ENCODE measurements at regions not wholly inside any gene's neighbourhood (a gene's known extent, or its start where the extent isn't known, plus 50 kb on each side); places are given as distances from the start of the nearest gene placed in this dataset.
"Not testable (repeated sequence)": the region's sequence is repeated elsewhere in the genome, so short reads cannot be mapped to it uniquely, and the experiment has no call there.

- DNase-seq (ENCODE audit: low read depth) = not testable (repeated sequence)
Measured at GRCh38 chr2:91521944-91522343, 2830.5 kb downstream of the RPIA start.

DNA sequence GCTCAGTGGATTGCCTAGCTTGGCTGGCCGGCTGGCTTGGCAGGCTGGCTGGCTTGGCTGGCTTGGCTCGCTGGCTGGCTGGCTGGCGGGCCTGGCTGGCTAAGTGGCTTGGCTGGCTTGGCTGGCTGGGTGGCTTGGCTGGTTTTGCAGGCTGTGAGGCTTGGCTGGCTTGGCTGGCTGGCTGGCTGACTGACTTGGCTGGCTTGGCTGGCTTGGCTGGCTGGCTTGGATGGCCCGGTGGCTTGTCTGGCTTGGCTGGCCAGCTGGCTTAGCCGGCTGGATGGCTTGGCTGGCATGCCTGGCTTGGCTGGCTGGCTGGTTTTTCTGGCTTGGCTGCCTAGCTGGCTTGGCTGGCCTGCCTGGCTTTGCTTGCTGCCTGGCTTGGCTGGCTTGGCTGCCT is 2831.4 kb downstream of the RPIA start:
- not testable (repeated sequence) for DNase-seq (ENCODE audit: low read depth)

DNA sequence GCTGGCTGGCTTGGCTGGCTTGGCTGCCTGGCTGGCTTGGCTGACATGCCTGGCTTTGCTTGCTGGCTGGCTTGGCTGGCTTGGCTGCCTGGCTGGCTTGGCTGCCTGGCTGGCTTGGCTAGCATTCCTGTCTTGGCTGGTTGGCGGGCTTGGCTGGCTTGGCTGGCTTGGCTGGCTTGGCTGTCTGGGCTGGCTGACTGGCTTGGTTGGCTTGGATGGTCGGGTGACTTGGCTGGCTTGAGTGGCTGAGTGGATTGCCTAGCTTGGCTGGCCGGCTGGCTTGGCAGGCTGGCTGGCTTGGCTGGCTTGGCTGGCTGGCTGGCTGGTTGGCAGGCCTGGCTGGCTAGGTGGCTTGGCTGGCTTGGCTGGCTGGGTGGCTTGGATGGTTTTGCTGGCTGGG is 2832.3 kb downstream of the RPIA start:
- not testable (repeated sequence) for DNase-seq (ENCODE audit: low read depth)

- not testable (repeated sequence) for DNase-seq (ENCODE audit: low read depth)
Measured at GRCh38 chr2:91525587-91525986, 2834.1 kb downstream of the RPIA start.

GRCh38 chr2:91526083-91526482 is 2834.6 kb downstream of the RPIA start:
- not testable (repeated sequence) for DNase-seq (ENCODE audit: low read depth)

GRCh38 chr2:91527056-91527455 is 2835.6 kb downstream of the RPIA start:
- DNase-seq (ENCODE audit: low read depth) = not testable (repeated sequence)

DNA sequence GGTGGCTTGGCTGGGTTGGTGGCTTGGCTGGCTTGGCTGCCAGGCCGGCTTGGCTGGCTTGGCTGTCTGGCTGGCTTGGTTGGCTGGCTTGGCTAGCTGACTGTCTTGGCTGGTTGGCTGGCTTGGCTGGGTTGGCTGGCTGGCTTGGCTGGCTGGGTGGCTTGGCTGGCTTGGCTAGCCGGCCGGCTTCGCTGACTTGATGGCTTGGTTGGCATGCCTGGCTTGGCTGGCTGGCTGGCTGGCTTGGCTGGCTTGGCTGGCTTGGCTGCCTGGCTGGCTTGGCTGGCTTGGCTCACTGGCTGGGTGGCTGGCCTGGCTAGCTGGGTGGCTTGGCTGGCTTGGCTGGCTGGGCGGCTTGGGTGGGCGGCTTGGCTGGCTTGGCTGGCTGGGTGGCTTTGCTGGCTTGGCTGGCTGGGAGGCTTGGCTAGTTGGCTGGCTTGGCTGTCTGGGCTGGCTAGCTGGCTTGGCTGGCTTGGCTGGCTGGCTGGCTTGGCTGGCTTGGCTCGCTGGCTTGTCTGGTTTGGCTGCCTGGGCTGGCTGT is 2836.1 kb downstream of the RPIA start:
- DNase-seq (ENCODE audit: low read depth) = not testable (repeated sequence)

- not testable (repeated sequence) for DNase-seq (ENCODE audit: low read depth)
Measured at GRCh38 chr2:91528361-91528760, 2836.9 kb downstream of the RPIA start.

DNA sequence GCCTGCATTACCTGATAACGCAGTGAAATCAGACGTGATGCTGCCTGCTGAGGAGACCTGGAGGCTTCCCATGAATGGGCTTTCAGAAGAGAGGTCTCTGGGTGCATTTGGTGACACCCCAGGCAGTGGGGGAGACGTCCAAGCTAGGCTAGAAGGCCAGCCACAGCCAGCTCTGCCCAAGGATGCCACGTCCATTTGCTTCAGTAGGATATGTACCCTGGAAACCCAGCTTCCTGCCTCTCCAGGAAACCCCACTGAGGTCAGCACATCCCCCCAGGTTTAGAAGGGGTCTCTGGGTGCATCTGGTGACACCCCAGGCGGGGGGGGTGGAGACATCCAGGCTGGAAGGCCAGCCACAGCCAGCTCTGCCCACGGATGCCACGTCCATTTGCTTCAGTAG is 2844.6 kb downstream of the RPIA start:
- not testable (repeated sequence) for DNase-seq (ENCODE audit: low read depth)

- not testable (repeated sequence) for DNase-seq (ENCODE audit: low read depth)
Measured at GRCh38 chr2:91536549-91537263, 2845.2 kb downstream of the RPIA start.

GRCh38 chr2:91549316-91549715 is 2857.8 kb downstream of the RPIA start:
- not testable (repeated sequence) for DNase-seq (ENCODE audit: low read depth)

DNA sequence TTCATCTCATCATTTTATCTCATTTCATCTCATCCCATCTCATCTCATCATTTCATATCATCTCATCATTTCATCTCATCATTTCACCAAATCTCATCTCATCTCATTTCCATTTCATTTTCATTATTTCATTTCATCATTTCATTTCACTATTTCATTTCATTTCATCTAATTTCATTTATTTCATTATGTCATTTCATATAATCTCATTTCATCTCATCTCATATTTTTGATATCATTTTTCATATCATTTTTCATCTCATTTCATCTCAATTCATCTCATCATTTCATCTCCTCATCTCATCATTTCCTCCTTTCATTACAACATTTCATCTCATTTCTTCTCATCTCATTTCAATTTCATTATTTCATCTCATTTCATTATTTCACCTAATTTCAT is 2866.8 kb downstream of the RPIA start:
- DNase-seq (ENCODE audit: low read depth) = not testable (repeated sequence)

DNA sequence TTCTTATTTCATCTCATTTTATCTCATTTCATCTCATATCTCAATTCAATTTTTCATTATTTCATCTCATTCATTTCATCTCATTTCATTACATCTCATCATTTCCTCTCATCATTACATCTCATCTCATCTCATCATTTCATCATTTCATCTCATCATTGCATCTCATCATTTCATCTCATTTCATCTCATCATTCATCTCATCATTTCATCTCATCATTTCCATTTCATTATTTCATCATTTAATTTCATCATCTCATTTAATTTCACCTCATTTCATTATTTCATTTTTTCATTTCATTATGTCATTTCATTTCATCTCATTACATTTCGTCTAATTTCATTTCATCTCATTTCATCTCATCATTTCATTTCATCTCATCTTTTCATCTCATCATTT is 2867.8 kb downstream of the RPIA start:
- DNase-seq (ENCODE audit: low read depth) = not testable (repeated sequence)

- DNase-seq (ENCODE audit: low read depth) = not testable (repeated sequence)
Measured at GRCh38 chr2:91559886-91560614, 2868.6 kb downstream of the RPIA start.

- not testable (repeated sequence) for DNase-seq (ENCODE audit: low read depth)
Measured at GRCh38 chr2:91562184-91562583, 2870.7 kb downstream of the RPIA start.

DNA sequence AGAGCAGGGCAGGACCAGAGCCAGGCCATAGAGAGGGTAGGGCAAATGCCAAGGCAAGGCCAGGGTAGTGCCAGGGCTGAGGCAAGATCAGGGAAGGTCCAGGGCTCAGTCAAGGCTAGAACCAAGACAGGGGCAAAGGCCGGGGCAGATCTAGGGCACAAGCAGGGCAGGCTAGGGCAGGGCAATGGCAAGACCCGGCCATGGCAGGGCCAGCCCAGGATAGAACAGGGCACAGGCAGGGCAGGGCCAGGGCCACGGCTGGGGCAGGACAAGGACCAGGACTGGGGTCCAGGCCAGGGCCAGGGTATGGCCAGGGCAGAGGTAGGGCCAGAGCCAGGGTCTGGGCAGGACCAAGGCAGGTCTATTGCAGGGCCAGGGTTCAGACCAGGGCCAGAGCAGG is 2873.2 kb downstream of the RPIA start:
- not testable (repeated sequence) for DNase-seq (ENCODE audit: low read depth)

DNA sequence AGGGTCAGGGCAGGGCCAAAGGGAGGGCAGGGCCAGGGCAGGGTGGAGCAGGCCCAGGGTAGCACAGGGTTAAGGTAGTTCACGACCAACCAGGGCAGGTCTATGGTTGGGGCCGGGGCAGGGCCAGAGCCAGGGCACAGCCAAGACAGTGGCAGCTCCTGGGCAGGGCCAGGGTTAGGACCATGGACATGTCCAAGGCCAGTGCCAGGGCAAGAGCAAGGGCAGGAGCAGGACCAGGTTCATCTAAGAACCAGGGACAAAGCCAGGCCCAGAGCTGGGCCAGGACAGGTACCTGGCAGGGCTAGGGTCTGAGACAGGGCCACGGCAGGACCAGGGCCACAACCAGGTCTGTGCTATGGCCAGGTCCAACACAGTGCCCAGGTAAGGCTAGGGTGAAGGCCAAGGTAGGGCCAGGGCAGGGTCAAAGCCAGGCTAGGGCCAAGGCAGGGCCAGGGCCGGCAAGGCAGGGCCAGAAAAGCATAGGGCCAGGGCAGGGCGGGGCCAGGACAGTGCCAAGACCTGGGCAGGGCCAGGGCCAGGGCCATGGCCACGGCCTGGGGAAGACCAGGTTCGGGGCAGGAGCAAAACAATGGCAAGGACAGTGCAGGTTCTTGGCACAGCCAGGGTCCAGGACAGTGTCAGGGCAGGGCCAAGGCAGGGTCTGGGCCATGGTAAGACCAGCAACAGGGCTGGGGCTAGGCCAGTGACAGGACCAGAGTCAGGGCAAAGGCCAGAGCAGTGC is 2874.4 kb downstream of the RPIA start:
- DNase-seq (ENCODE audit: low read depth) = not testable (repeated sequence)

DNA sequence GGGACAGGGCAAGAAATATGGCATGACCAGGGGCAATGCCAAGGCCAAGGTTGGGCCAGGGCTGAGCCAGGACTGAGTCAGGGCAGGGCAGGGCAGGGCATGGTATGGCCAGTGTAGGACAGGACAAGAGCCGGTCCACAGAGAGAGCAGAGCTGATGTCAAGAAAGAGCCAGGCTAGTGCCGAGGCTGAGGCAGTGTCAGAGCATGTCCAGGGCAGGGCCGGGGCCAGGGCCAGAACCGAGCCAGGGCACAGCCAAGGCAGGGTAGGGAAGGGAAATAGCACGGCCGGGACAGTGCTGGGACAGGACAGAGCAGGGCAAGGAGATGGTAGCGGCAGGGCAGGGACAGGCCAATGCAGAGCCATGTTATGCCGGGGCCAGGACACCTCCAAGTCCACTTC is 2875.1 kb downstream of the RPIA start:
- DNase-seq (ENCODE audit: low read depth) = not testable (repeated sequence)

GRCh38 chr2:91567546-91568335 is 2876.3 kb downstream of the RPIA start:
- DNase-seq (ENCODE audit: low read depth) = not testable (repeated sequence)

DNA sequence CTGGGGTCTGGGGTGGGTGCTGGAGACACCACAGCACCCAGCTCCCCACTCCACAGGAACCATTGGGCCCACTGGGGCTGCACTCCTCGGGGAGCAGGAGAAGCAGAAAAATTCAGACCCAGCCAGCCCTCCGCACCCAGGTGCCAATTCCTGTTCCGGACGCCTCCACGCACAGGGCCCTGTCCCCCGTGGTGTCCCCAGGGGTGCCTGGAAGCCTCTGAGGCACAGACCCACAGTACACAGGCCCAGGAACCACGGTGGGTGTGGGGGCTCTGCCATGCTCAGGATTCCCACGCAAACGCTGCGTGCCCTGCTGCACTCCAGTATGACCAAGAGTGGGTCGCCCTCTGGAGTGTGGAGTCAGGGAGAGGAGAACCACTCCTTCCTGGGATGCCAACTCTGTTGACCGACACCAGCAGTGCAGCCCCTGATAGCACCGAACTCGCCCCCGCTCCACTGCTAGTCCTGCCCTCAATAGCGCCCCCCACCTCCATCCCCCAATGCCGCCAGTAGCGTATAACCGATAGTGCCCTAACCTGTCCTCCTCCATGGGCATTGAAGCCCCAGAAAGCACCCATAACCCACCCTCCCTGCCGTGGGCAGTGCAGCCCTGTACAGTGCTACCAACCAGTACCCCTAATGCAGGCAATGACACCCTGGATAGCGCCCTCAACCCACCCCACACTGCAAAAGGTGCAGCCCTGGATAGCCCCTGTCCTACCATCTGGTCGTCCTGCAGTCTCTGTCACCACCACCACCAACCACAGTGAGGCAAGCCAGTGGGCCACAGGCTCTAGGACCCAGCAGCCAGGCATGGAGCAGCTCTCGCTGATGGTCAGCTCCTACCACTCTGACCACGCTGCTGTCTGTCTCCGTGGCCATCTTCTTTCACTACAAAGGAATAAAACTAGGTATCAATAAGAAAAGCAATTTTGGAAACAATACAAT is 2877.2 kb downstream of the RPIA start:
- DNase-seq (ENCODE audit: low read depth) = not testable (repeated sequence)

Measured in stromal cell of bone marrow (primary cell).